Fibroblast of villous mesenchyme (primary cell): ENCODE measurements at regions not wholly inside any gene's neighbourhood (a gene's known extent, or its start where the extent isn't known, plus 50 kb on each side); places are given as distances from the start of the nearest gene placed in this dataset.

Source experiments
- DNase-seq: peaks from one replicate; pipeline ENCODE4 v3.0.0-alpha.2; 2010; ENCODE audit warnings: low read depth
- H3K4me3 ChIP-seq: 2 replicates; pipeline ENCODE4 v1.5.1; 2011; ENCODE audit warnings: low read depth, mild to moderate bottlenecking, low read length
- CTCF ChIP-seq: IDR thresholded peaks from 2 replicates; pipeline ENCODE4 v1.5.1; 2012; ENCODE audit warnings: low read depth, mild to moderate bottlenecking, low read length; ENCODE audit not compliant: insufficient read depth

GRCh38 chr6:43900560-43900915, 130.5 kb downstream of the VEGFA start:
- TF ChIP-seq CTCF, result no peak
- DNase-seq, result no peak
- H3K4me3 ChIP-seq, result no peak overlapping the region

GRCh38 chr6:43899830-43900229, 129.8 kb downstream of the VEGFA start:
- no peak for DNase-seq
- no peak overlapping the region for H3K4me3 ChIP-seq
- TF ChIP-seq CTCF, result no peak

GRCh38 chr6:43898358-43899131, 128.5 kb downstream of the VEGFA start:
- H3K4me3 ChIP-seq, result no peak overlapping the region
- no peak for TF ChIP-seq CTCF
- no peak for DNase-seq

GRCh38 chr6:43897571-43898302, 127.7 kb downstream of the VEGFA start:
- H3K4me3 ChIP-seq, result no peak overlapping the region
- DNase-seq, result no peak
- TF ChIP-seq CTCF, result no peak

GRCh38 chr6:43896329-43897255, 126.6 kb downstream of the VEGFA start:
- no peak for TF ChIP-seq CTCF
- H3K4me3 ChIP-seq, result no peak overlapping the region
- no peak for DNase-seq

- TF ChIP-seq CTCF, result no peak
- no peak overlapping the region for H3K4me3 ChIP-seq
- DNase-seq, result no peak
Observed at GRCh38 chr6:43895656-43896328, 125.8 kb downstream of the VEGFA start.
